Esophagus squamous epithelium (tissue), 4 donors: ENCODE measurements at regions not wholly inside any gene's neighbourhood (a gene's known extent, or its start where the extent isn't known, plus 50 kb on each side); places are given as distances from the start of the nearest gene placed in this dataset.

ENCODE experiments used
- POLR2A ChIP-seq, 4 donors: fragments of 450-650 bp; IDR thresholded peaks; one replicate each; pipeline ENCODE4 v1.6.1; 2017; ENCODE audit warnings: antibody characterized with exemption in 4 of 4, mild to moderate bottlenecking in 4 of 4, moderate library complexity in 3 of 4
- TF ChIP-seq, protein P1 (sequence below), 6 experiments: fragments of 450-650 bp in 4 of 6; fragments of 200-600 bp in 2 of 6; sonication (generic) in 2 of 6; IDR thresholded peaks; one replicate each; pipeline ENCODE4 v1.5.1; 2016 to 2019; ENCODE audit warnings: antibody characterized with exemption in 6 of 6, mild to moderate bottlenecking in 4 of 6, moderate library complexity in 4 of 6

GRCh38 chr2:183530333-183530901, 406.2 kb downstream of the NUP35 start:
- TF ChIP-seq, protein P1, sequence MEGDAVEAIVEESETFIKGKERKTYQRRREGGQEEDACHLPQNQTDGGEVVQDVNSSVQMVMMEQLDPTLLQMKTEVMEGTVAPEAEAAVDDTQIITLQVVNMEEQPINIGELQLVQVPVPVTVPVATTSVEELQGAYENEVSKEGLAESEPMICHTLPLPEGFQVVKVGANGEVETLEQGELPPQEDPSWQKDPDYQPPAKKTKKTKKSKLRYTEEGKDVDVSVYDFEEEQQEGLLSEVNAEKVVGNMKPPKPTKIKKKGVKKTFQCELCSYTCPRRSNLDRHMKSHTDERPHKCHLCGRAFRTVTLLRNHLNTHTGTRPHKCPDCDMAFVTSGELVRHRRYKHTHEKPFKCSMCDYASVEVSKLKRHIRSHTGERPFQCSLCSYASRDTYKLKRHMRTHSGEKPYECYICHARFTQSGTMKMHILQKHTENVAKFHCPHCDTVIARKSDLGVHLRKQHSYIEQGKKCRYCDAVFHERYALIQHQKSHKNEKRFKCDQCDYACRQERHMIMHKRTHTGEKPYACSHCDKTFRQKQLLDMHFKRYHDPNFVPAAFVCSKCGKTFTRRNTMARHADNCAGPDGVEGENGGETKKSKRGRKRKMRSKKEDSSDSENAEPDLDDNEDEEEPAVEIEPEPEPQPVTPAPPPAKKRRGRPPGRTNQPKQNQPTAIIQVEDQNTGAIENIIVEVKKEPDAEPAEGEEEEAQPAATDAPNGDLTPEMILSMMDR (IDR thresholded peaks at IDR 0.05): no peak
- no peak for TF ChIP-seq POLR2A (IDR thresholded peaks at IDR 0.05)
